ENCODE measurements at regions not wholly inside any gene's neighbourhood (a gene's known extent, or its start where the extent isn't known, plus 50 kb on each side); places are given as distances from the start of the nearest gene placed in this dataset.
"Not testable (repeated sequence)": the region's sequence is repeated elsewhere in the genome, so short reads cannot be mapped to it uniquely, and the experiment has no call there.

- no peak for DNase-seq (ENCODE audit: low read depth)
Observed at GRCh38 chr17:68700421-68700820, 99.3 kb upstream of the FAM20A start.

GRCh38 chr17:68699936-68700335, 98.8 kb upstream of the FAM20A start:
- no peak for DNase-seq (ENCODE audit: low read depth)

- no peak for DNase-seq (ENCODE audit: low read depth)
Observed at GRCh38 chr17:68698746-68699145, 97.6 kb upstream of the FAM20A start.

GRCh38 chr17:68697850-68698361, 96.7 kb upstream of the FAM20A start:
- DNase-seq (ENCODE audit: low read depth): no peak

- no peak for DNase-seq (ENCODE audit: low read depth)
Observed at GRCh38 chr17:68695659-68696058, 94.5 kb upstream of the FAM20A start.

GRCh38 chr17:68694791-68695485, 93.8 kb upstream of the FAM20A start:
- DNase-seq (ENCODE audit: low read depth): no peak

- no peak for DNase-seq (ENCODE audit: low read depth)
Observed at GRCh38 chr17:68693896-68694295, 92.7 kb upstream of the FAM20A start.

- no peak for DNase-seq (ENCODE audit: low read depth)
Observed at GRCh38 chr17:68693466-68693865, 92.3 kb upstream of the FAM20A start.

- DNase-seq (ENCODE audit: low read depth): no peak
Observed at GRCh38 chr17:68686108-68686988, 85.2 kb upstream of the FAM20A start.

GRCh38 chr17:68684949-68685357, 83.8 kb upstream of the FAM20A start:
- DNase-seq (ENCODE audit: low read depth): no peak

- no peak for DNase-seq (ENCODE audit: low read depth)
Observed at GRCh38 chr17:68682903-68683302, 81.7 kb upstream of the FAM20A start.

- DNase-seq (ENCODE audit: low read depth): no peak
Observed at GRCh38 chr17:68679882-68680281, 78.7 kb upstream of the FAM20A start.

GRCh38 chr17:68676856-68677255, 75.7 kb upstream of the FAM20A start:
- no peak for DNase-seq (ENCODE audit: low read depth)

- DNase-seq (ENCODE audit: low read depth): no peak
Observed at GRCh38 chr17:68675723-68676122, 74.6 kb upstream of the FAM20A start.

GRCh38 chr17:68674029-68674925, 73.1 kb upstream of the FAM20A start:
- no peak for DNase-seq (ENCODE audit: low read depth)

- DNase-seq (ENCODE audit: low read depth): no peak
Observed at GRCh38 chr17:68670967-68671693, 70.0 kb upstream of the FAM20A start.

GRCh38 chr17:68666438-68666837, 65.3 kb upstream of the FAM20A start:
- not testable (repeated sequence) for DNase-seq (ENCODE audit: low read depth)

- no peak for DNase-seq (ENCODE audit: low read depth)
Observed at GRCh38 chr17:68665373-68665772, 64.2 kb upstream of the FAM20A start.

- no peak for DNase-seq (ENCODE audit: low read depth)
Observed at GRCh38 chr17:68662479-68662878, 61.3 kb upstream of the FAM20A start.

GRCh38 chr17:68662037-68662432, 60.9 kb upstream of the FAM20A start:
- no peak for DNase-seq (ENCODE audit: low read depth)

GRCh38 chr17:68661265-68662036, 60.3 kb upstream of the FAM20A start:
- no peak for DNase-seq (ENCODE audit: low read depth)
